Activated CD4-positive, alpha-beta T cell treated with anti-CD3 and anti-CD28 coated beads for 36 hours (primary cell): ENCODE measurements at regions not wholly inside any gene's neighbourhood (a gene's known extent, or its start where the extent isn't known, plus 50 kb on each side); places are given as distances from the start of the nearest gene placed in this dataset.
"Not testable (repeated sequence)": the region's sequence is repeated elsewhere in the genome, so short reads cannot be mapped to it uniquely, and the experiment has no call there.

Source experiments
- ATAC-seq: fragments of 200-7000 bp; cut with Tn5 transposase; one replicate; pipeline ENCODE4 v1.10.0; 2021; ENCODE audit warnings: mild to moderate bottlenecking, moderate library complexity
- CTCF ChIA-PET: fragments of 350-600 bp; sonication (Branson Sonifier 250); formaldehyde crosslinking; loops from one replicate; lab custom pipeline; 2021; ENCODE audit warnings: antibody characterized with exemption; lab: Charles Lee
- POLR2A ChIA-PET: fragments of 350-600 bp; sonication (Branson Sonifier 250); formaldehyde crosslinking; loops from one replicate; lab custom pipeline; 2021; ENCODE audit warnings: antibody characterized with exemption, inconsistent platforms; lab: Charles Lee
- DNase-seq: peaks from one replicate; pipeline ENCODE4 v3.0.0-alpha.2; 2020
- H3K27ac Mint-ChIP-seq: one replicate; pipeline ENCODE4 v1.8.0; 2021; ENCODE audit warnings: mixed read lengths
- H3K27me3 Mint-ChIP-seq: one replicate; pipeline ENCODE4 v1.8.0; 2021; ENCODE audit warnings: mixed read lengths
- H3K36me3 Mint-ChIP-seq: one replicate; pipeline ENCODE4 v1.8.0; 2021; ENCODE audit warnings: low read depth, mixed read lengths
- H3K4me1 Mint-ChIP-seq: one replicate; pipeline ENCODE4 v1.8.0; 2021; ENCODE audit warnings: mixed read lengths
- H3K4me3 Mint-ChIP-seq: one replicate; pipeline ENCODE4 v1.8.0; 2021; ENCODE audit warnings: mild to moderate bottlenecking, moderate library complexity, mixed read lengths
- H3K9me3 Mint-ChIP-seq: one replicate; pipeline ENCODE4 v1.8.0; 2021; ENCODE audit warnings: low read depth, mixed read lengths
- intact Hi-C, 2 experiments: fragments of 100-400 bp; cut with DNase I in 1 of 2; cut with micrococcal nuclease in 1 of 2; formaldehyde crosslinking; loops; one replicate each; pipeline versions ENCODE4 v1.14.2 to v1.15.1; 2022 to 2024; cut with DNase I, micrococcal nuclease

DNA sequence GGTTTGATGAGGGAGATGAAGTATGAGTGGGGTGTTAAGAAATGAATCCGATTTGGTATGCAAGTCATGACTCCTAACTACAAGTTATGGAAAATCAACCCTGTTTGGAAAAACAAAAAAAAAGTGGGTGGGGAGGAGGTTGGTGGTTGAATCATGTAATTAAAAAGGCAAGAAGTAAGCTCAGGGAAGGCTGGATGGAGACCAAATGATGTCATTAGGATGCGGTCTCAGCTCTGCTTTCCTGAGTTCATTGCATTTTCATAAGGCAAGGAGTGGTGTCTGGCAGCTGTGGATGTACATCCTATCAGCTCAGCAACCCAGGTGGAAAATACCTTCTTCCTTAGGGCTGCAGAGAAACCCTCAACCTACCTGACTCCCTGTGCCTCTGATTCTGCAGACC, 60.4 kb upstream of the AKAP12 start:
- peaks cover 19% of the 10 kb centered on the region for H3K27me3 Mint-ChIP-seq
- CTCF ChIA-PET: no interaction called here
- DNase-seq (no peak), ATAC-seq (no peak)
- no peaks in the 10 kb centered on the region for H3K9me3 Mint-ChIP-seq
- H3K4me3 Mint-ChIP-seq: no peak overlapping the region
- no peaks in the 10 kb centered on the region for H3K36me3 Mint-ChIP-seq
- H3K27ac Mint-ChIP-seq: no peak overlapping the region
- no peaks in the 10 kb centered on the region for H3K4me1 Mint-ChIP-seq
- POLR2A ChIA-PET: no interaction called here
- intact Hi-C loops: no loop called here

DNA sequence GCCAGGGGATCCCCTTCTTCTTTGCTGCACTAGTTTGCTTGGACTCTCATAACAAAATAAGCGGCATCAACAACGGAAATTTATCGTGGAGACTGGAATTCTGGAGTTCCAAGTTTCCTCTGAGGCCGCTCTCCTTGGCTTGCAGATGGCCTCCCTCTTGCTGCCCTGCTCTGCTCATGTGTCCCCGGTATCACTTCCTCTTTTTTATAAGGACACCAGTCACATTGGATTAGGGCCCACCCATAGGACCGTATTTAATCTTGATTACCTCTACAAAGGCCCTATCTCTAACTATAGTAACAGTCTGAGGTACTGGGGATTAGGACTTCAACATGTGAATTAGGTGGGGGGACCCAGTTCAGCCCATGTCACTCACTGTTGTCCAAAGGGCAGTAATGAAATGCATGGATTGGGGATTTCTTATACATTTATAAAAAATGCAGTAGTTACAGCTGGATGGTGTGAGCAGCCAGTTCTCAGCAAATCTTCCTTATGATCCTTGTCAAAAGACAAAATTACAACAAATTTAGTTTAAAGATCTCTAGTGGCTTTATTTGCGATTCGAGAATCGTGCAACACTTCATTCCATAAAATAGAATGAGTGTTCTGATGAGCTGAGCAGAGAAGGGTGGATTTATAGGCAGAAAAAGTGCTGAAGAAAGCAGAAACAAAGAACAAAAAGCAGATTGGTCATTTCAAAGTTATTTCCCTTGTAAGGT, 59.3 kb upstream of the AKAP12 start:
- DNase-seq (no peak), ATAC-seq (no peak)
- no peaks in the 10 kb centered on the region for H3K36me3 Mint-ChIP-seq
- peaks cover 18% of the 10 kb centered on the region for H3K27me3 Mint-ChIP-seq
- intact Hi-C loops: no loop called here
- ChIA-PET POLR2A (no interaction called here), CTCF (no interaction called here)
- H3K4me1 Mint-ChIP-seq: no peaks in the 10 kb centered on the region
- H3K27ac Mint-ChIP-seq: no peak overlapping the region
- H3K9me3 Mint-ChIP-seq: no peaks in the 10 kb centered on the region
- H3K4me3 Mint-ChIP-seq: no peak overlapping the region

DNA sequence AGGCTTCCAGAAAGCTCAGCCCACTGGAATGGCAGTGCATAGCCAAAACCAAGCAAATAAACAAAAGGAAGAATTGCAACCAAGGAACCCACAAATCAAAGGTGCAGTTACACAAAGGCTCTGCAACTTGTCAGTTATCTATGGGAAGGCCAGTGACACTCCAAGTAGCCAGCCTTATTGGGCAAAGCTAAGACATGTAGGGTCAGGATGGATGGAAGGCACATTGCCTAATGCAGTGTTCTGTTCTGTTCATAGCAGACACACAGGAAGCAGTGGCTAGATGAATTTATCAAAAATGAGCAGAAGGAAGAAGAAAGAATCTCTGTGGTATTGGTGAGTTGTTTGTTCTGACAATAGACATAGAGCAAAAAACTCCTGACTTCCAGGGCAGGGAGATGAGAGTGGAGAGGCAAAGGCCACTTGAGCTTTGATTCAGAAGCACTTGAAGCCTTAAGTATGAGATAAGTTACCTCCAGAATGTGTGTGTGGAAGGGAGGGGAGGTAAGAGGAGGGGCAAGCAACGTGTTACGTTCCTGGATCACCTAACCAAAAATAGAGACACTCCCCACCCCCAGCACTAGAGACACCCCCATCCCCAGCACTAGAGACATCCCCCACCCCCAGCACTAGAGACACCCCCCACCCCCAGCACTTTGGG, 57.9 kb upstream of the AKAP12 start:
- Mint-ChIP-seq H3K9me3 (no peaks in the 10 kb centered on the region), H3K36me3 (no peaks in the 10 kb centered on the region), H3K27me3 (peaks cover 12% of the 10 kb centered on the region), H3K27ac (no peak overlapping the region), H3K4me3 (no peak overlapping the region), H3K4me1 (no peaks in the 10 kb centered on the region)
- intact Hi-C loops: no loop called here
- ATAC-seq: no peak
- ChIA-PET CTCF (no interaction called here), POLR2A (no interaction called here)
- DNase-seq: no peak

DNA sequence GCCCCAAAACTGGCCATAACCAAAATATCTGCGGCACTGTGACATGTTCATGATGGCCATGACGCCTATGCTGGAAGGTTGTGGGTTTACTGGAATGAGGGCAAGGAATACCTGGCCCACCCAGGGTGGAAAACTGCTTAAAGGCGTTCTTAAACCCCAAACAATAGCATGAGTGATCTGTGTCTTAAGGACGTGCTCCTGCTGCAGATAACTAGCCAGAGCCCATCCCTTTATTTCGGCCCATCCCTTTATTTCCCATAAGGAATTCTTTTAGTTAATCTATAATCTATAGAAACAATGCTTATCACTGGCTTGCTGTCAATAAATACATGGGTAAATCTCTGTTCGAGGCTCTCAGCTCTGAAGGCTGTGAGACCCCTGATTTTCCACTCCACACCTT, 56.8 kb upstream of the AKAP12 start:
- intact Hi-C loops, POLR2A ChIA-PET, H3K27ac Mint-ChIP-seq, H3K4me1 Mint-ChIP-seq, DNase-seq, CTCF ChIA-PET, H3K4me3 Mint-ChIP-seq, ATAC-seq, H3K9me3 Mint-ChIP-seq, H3K36me3 Mint-ChIP-seq: not testable (repeated sequence)
- H3K27me3 Mint-ChIP-seq: peaks cover 13% of the 10 kb centered on the region

DNA sequence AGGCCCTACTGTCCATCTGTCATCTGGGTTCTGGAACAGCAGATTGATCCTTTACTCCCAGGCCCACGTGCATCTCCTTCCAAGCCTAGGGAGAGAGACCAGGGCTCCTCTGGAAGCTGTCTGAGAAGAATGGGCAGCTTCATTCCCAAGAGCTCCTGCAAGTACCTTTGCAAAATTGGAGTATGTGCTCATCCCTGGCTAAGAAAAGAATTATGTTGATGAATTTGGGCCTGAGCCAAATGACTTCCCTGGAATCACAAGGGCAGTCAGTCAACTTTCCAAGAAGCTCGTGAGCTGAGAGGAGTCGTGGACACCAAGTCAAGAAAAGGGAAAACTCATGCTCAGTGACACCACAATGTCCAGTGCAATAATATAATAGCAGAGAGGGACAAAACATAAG, 54.6 kb upstream of the AKAP12 start:
- ATAC-seq (no peak), DNase-seq (no peak)
- Mint-ChIP-seq H3K36me3 (no peaks in the 10 kb centered on the region), H3K27ac (no peak overlapping the region), H3K4me1 (no peaks in the 10 kb centered on the region), H3K27me3 (peaks cover 4% of the 10 kb centered on the region), H3K4me3 (no peak overlapping the region), H3K9me3 (no peaks in the 10 kb centered on the region)
- ChIA-PET POLR2A (no interaction called here), CTCF (no interaction called here)
- intact Hi-C loops: no loop called here

DNA sequence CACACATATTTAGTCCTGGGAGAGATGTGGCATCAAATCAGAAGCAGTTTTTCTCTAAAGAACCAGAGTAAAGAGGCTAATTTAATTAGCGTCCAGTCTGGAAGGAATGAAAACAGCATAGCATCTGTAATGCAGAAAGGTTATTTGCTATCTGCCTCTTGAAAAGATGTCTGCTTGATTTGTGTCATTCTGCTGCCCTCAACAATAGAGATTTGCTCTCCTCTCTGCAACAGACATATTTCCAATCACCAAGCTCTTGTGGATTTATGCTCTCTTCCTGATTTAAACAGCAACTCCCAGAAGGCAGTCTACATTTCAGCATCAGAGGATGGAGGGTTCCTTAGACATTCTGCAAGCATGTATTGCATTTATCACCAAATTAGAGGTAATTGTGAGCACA, 53.5 kb upstream of the AKAP12 start:
- ChIA-PET POLR2A (no interaction called here), CTCF (no interaction called here)
- Mint-ChIP-seq H3K9me3 (no peaks in the 10 kb centered on the region), H3K27ac (no peak overlapping the region), H3K4me1 (no peaks in the 10 kb centered on the region), H3K27me3 (peaks cover 6% of the 10 kb centered on the region), H3K4me3 (no peak overlapping the region), H3K36me3 (no peaks in the 10 kb centered on the region)
- DNase-seq (no peak), ATAC-seq (no peak)
- intact Hi-C loops: no loop called here

DNA sequence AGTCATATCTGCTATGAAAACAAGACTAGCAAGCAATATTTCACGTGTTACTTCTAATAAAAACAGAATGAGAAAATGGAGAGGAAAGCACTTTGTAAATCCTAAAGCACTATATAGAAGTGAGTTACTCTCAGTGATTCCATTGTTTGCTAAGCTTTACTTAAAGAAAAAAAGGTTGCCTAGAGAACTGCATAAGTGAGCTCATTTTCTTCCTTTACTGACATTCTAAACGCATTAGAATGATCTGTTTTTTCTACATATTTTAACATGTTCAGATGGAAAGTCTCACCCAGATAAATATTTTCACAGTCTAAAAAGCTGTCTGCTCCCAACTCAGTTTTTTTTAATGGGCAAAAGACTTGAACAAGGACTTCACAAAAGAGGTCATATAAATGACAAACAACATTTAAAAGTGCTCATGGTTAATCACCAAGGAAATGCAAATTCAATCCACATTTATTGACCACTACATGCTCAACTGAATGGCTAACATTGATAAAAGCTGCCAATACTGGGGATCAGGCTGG, 52.9 kb upstream of the AKAP12 start:
- H3K4me3 Mint-ChIP-seq: no peak overlapping the region
- ChIA-PET POLR2A (no interaction called here), CTCF (no interaction called here)
- H3K36me3 Mint-ChIP-seq: no peaks in the 10 kb centered on the region
- no peak for ATAC-seq
- H3K27ac Mint-ChIP-seq: no peak overlapping the region
- no peak for DNase-seq
- no peaks in the 10 kb centered on the region for H3K9me3 Mint-ChIP-seq
- H3K4me1 Mint-ChIP-seq: no peaks in the 10 kb centered on the region
- intact Hi-C loops: no loop called here
- peaks cover 7% of the 10 kb centered on the region for H3K27me3 Mint-ChIP-seq
